Endothelial cell of hepatic sinusoid (primary cell): ENCODE measurements at regions not wholly inside any gene's neighbourhood (a gene's known extent, or its start where the extent isn't known, plus 50 kb on each side); places are given as distances from the start of the nearest gene placed in this dataset.
"Not testable (repeated sequence)": the region's sequence is repeated elsewhere in the genome, so short reads cannot be mapped to it uniquely, and the experiment has no call there.

Experiments
- in situ Hi-C: cut with HindIII; loops from 2 replicates; pipeline ENCODE4 v1.10.0; 2017; ENCODE audit warnings: low sequenced_read_pairs

GRCh38 chr11:19628018-19628417, 84.6 kb upstream of the NAV2 start:
- in situ Hi-C loops, result no loop called here

- in situ Hi-C loops, result no loop called here
Observed at GRCh38 chr11:19627566-19627965, 85.1 kb upstream of the NAV2 start.

GRCh38 chr11:19625438-19625837, 87.2 kb upstream of the NAV2 start:
- in situ Hi-C loops, result no loop called here

- in situ Hi-C loops, result no loop called here
Observed at GRCh38 chr11:19617696-19618523, 94.7 kb upstream of the NAV2 start.

GRCh38 chr11:19615341-19616183, 97.1 kb upstream of the NAV2 start:
- in situ Hi-C loops, result no loop called here

GRCh38 chr11:19614370-19614940, 98.2 kb upstream of the NAV2 start:
- in situ Hi-C loops, result no loop called here

GRCh38 chr11:19612025-19612424, 100.6 kb upstream of the NAV2 start:
- in situ Hi-C loops, result not testable (repeated sequence)

- in situ Hi-C loops, result no loop called here
Observed at GRCh38 chr11:19607656-19608360, 104.8 kb upstream of the NAV2 start.

GRCh38 chr11:19606856-19607655, 105.6 kb upstream of the NAV2 start:
- in situ Hi-C loops, result no loop called here

- in situ Hi-C loops, result no loop called here
Observed at GRCh38 chr11:19605520-19606371, 106.9 kb upstream of the NAV2 start.

GRCh38 chr11:19604679-19605375, 107.8 kb upstream of the NAV2 start:
- in situ Hi-C loops, result no loop called here

- in situ Hi-C loops, result no loop called here
Observed at GRCh38 chr11:19603771-19604170, 108.9 kb upstream of the NAV2 start.

- in situ Hi-C loops, result no loop called here
Observed at GRCh38 chr11:19602891-19603290, 109.7 kb upstream of the NAV2 start.

GRCh38 chr11:19602406-19602805, 110.2 kb upstream of the NAV2 start:
- in situ Hi-C loops, result no loop called here

- in situ Hi-C loops, result no loop called here
Observed at GRCh38 chr11:19601235-19601634, 111.4 kb upstream of the NAV2 start.

- in situ Hi-C loops, result no loop called here
Observed at GRCh38 chr11:19599681-19600080, 113.0 kb upstream of the NAV2 start.

- in situ Hi-C loops, result no loop called here
Observed at GRCh38 chr11:19598876-19599486, 113.7 kb upstream of the NAV2 start.

- in situ Hi-C loops, result no loop called here
Observed at GRCh38 chr11:19598456-19598855, 114.2 kb upstream of the NAV2 start.
